ENCODE measurements at regions not wholly inside any gene's neighbourhood (a gene's known extent, or its start where the extent isn't known, plus 50 kb on each side); places are given as distances from the start of the nearest gene placed in this dataset.

DNA sequence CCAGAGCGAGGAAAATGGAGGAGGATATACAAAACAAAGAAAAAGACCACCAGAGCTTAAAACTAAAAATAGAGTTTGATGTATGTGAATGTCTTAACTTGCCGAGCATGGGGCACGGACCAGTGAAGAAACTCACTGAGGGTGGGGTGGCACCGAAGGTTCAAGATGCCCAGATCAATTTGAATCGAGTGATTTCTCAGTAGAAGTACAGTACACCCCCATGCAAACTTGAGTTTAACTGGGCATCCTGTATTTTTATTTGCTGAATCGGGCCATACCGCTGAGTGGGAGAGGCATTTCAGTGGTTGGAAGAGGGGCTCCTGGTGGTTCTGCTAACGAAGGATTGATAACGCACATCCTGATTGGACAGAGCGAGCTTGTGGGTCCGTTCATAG lies 81.7 kb downstream of the ANKRD60 start:
- TF ChIP-seq, protein P1, sequence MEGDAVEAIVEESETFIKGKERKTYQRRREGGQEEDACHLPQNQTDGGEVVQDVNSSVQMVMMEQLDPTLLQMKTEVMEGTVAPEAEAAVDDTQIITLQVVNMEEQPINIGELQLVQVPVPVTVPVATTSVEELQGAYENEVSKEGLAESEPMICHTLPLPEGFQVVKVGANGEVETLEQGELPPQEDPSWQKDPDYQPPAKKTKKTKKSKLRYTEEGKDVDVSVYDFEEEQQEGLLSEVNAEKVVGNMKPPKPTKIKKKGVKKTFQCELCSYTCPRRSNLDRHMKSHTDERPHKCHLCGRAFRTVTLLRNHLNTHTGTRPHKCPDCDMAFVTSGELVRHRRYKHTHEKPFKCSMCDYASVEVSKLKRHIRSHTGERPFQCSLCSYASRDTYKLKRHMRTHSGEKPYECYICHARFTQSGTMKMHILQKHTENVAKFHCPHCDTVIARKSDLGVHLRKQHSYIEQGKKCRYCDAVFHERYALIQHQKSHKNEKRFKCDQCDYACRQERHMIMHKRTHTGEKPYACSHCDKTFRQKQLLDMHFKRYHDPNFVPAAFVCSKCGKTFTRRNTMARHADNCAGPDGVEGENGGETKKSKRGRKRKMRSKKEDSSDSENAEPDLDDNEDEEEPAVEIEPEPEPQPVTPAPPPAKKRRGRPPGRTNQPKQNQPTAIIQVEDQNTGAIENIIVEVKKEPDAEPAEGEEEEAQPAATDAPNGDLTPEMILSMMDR (IDR thresholded peaks at IDR 0.05), result no peak
- Histone ChIP-seq H3K4me1 (peaks cover 14 to 47% of the 10 kb centered on the region in 2 donors), H3K27ac (peak overlapping the region; percentile 86 to 93), H3K27me3 (no peaks in the 10 kb centered on the region), H3K4me3 (no peak overlapping the region), H3K36me3 (no peaks in the 10 kb centered on the region), H3K9me3 (no peaks in the 10 kb centered on the region)
- DNase-seq (ENCODE audit: low spot score in 2 of 2), result peak in 1 of 2 donors; percentile 60
- intact Hi-C loops (cut with DNase I), result loop anchor here (1.0 to 5.0 kb wide), 4 partner anchors 16 to 429 kb away; no protein-coding TSS in a partner anchor

DNA sequence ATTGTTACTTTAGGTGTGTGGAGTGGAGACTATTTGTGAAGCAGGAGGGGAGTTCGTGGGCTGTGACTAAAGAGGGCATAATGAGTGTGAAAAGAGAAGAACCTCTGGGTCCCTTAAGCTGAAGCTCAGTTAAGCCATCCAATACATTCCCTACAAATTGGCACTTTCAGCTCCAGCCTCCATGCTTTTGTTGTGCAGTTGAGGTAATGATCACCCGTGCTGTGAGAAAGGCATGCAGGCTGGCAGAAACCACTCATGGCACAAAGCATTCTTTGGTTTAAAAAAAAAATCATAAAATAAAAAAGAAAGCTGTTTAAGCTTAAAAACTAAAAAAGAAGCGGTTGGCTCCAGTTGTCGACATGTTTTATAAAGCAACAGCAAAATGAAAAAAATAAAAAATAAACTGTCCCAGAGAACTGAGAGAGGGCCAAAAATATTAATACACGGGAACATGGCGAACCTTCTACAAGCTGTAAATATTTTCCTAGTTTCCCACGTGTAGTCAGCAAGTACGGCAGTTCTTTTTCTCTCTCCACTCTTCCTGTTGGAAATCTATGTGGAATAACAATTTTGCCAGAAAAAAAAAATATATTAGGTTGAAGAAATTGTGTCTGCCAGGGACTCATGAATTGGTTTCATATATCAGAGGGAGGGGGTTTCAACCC lies 82.2 kb downstream of the ANKRD60 start:
- Histone ChIP-seq H3K4me3 (no peak overlapping the region), H3K36me3 (no peaks in the 10 kb centered on the region), H3K4me1 (peaks cover 14 to 47% of the 10 kb centered on the region in 2 donors), H3K27me3 (no peaks in the 10 kb centered on the region), H3K9me3 (no peaks in the 10 kb centered on the region), H3K27ac (peak overlapping the region; percentile 86 to 93)
- TF ChIP-seq, protein P1 (IDR thresholded peaks at IDR 0.05), result no peak
- intact Hi-C loops (cut with DNase I), result loop anchor here (1.0 to 5.0 kb wide), 4 partner anchors 15 to 429 kb away; no protein-coding TSS in a partner anchor
- DNase-seq (ENCODE audit: low spot score in 2 of 2), result peak in 1 of 2 donors; percentile 71

DNA sequence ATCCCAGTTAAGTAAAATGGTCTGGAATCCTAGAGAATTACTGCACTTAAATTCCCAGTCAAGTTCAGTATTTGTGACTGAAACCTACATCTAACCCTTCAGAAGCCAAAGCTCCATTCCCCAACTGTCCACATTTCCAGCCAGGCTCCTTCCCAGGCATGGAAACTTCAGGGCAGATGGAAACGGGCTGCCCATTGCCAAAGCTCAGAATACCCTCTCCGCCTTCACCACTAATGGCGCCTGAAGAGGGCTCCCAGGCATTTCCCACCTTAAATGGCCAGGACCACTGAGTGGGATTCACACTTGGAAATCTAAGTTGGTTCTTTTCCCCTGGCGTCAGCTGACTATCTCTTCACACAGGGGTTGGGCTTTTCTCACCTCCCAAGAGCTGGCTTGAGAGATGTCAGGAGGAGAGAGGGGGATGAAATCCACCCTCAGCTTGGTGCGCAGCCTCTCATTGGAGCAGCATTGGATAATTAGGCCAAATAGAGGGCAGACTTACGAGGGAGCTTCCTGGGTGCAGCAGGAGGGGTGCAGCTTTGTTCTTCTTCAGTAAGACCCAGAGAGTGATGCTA lies 82.9 kb downstream of the ANKRD60 start:
- H3K4me3 ChIP-seq, result no peak overlapping the region
- H3K36me3 ChIP-seq, result no peaks in the 10 kb centered on the region
- TF ChIP-seq, protein P1 (IDR thresholded peaks at IDR 0.05), result no peak
- DNase-seq (ENCODE audit: low spot score in 2 of 2), result peak in 1 of 2 donors; percentile 59
- H3K27me3 ChIP-seq, result no peaks in the 10 kb centered on the region
- intact Hi-C loops (cut with DNase I), result loop anchor here (1.0 to 5.0 kb wide), 4 partner anchors 15 to 428 kb away; no protein-coding TSS in a partner anchor
- H3K9me3 ChIP-seq, result no peaks in the 10 kb centered on the region
- H3K27ac ChIP-seq, result peak overlapping the region; percentile 86 to 93
- H3K4me1 ChIP-seq, result peaks cover 14 to 47% of the 10 kb centered on the region in 2 donors

DNA sequence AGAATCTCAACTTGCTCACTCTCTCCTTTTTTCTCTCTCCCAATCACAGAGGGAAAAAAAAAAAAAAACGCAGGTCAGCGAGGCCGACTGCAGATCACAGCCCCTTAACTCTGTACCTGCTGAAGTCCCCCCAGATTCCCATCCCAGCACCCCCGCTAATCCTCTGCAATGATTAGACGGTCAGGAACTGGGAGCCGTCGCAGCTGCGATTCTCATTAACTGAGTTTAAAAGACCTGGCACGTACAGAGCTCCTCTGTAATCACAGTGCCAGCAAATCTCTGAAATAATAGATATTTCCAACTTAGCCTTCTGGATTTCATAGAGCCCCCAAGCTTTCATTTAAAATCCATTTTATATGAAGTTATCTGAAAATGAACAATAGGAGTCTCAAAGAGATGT lies 84.4 kb downstream of the ANKRD60 start:
- DNase-seq (ENCODE audit: low spot score in 2 of 2), result no peak

DNA sequence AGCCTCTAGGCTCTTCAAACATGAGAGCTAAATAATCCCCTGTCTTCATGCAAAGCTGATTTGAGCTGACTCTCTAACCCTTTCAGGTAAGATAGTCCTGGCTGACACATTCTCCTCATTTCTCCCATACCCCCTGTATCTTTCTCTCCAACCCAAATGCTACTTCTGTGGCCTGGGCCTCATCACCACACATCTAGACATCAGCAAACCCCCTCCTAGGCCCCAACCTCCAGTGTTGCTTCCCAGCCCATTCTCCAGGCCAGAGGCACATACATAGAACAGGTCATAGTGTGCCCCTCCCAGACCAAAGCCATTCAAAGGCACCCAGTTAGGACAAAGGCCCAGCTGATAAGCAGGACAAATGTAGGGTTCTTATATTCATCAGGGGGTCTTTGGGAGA lies 84.9 kb downstream of the ANKRD60 start:
- H3K36me3 ChIP-seq, result no peaks in the 10 kb centered on the region
- DNase-seq (ENCODE audit: low spot score in 2 of 2), result no peak
- intact Hi-C loops (cut with DNase I), result no loop called here
- no peaks in the 10 kb centered on the region for H3K27me3 ChIP-seq
- no peak overlapping the region for H3K4me3 ChIP-seq
- no peaks in the 10 kb centered on the region for H3K9me3 ChIP-seq
- TF ChIP-seq, protein P1 (IDR thresholded peaks at IDR 0.05), result no peak
- peaks cover 6 to 32% of the 10 kb centered on the region in 2 donors for H3K4me1 ChIP-seq
- H3K27ac ChIP-seq, result peak overlapping the region; percentile 31 to 32

More for the DNA sequence above, 84.4 kb downstream of the ANKRD60 start:
- no peaks in the 10 kb centered on the region for H3K27me3 ChIP-seq
- intact Hi-C loops (cut with DNase I), result no loop called here
- H3K9me3 ChIP-seq, result no peaks in the 10 kb centered on the region
- TF ChIP-seq, protein P1 (IDR thresholded peaks at IDR 0.05), result no peak
- H3K36me3 ChIP-seq, result no peaks in the 10 kb centered on the region
- H3K4me3 ChIP-seq, result no peak overlapping the region
- peak overlapping the region; percentile 86 to 93 for H3K27ac ChIP-seq
- peaks cover 8 to 38% of the 10 kb centered on the region in 2 donors for H3K4me1 ChIP-seq

Data from ascending aorta (tissue), 2 donors.